Esophagus (tissue), 2 donors: ENCODE measurements at regions not wholly inside any gene's neighbourhood (a gene's known extent, or its start where the extent isn't known, plus 50 kb on each side); places are given as distances from the start of the nearest gene placed in this dataset.

Experiments used
- H3K27ac ChIP-seq, 2 donors: one replicate each; pipeline ENCODE4 v1.5.1; 2013; ENCODE audit warnings: low read depth in 2 of 2, mild to moderate bottlenecking in 2 of 2, inconsistent platforms in 1 of 2, low read length in 1 of 2, moderate library complexity in 1 of 2
- H3K27me3 ChIP-seq, 2 donors: one replicate each; pipeline ENCODE4 v1.6.1; 2013; ENCODE audit warnings: low read length in 2 of 2, control low read depth in 1 of 2, mild to moderate bottlenecking in 1 of 2; ENCODE audit not compliant: insufficient read depth in 2 of 2, control insufficient read depth in 1 of 2
- H3K36me3 ChIP-seq, 2 donors: one replicate each; pipeline ENCODE4 v1.6.1; 2013; ENCODE audit warnings: low read length in 1 of 2; ENCODE audit not compliant: control insufficient read depth in 2 of 2, insufficient read depth in 2 of 2
- H3K4me1 ChIP-seq, 2 donors: one replicate each; pipeline ENCODE4 v1.6.1; 2013; ENCODE audit warnings: low read length in 1 of 2; ENCODE audit not compliant: control insufficient read depth in 2 of 2, insufficient read depth in 2 of 2
- H3K4me3 ChIP-seq, 2 donors: one replicate each; pipeline ENCODE4 v1.5.1; 2013; ENCODE audit warnings: low read length in 2 of 2, mild to moderate bottlenecking in 2 of 2, low read depth in 1 of 2, moderate library complexity in 1 of 2
- H3K9me3 ChIP-seq, 2 donors: one replicate each; pipeline ENCODE4 v1.6.1; 2013; ENCODE audit warnings: mild to moderate bottlenecking in 2 of 2, low read depth in 1 of 2, low read length in 1 of 2, moderate library complexity in 1 of 2; ENCODE audit not compliant: control insufficient read depth in 2 of 2, insufficient read depth in 1 of 2
- WGBS, 2 donors: extraction: QIAGEN DNeasy Blood & Tissue Kit; methylation state at CpG; one replicate each; pipeline ENCODE4 v1.1.7; 2013; 5-methylcytosine and 5-hydroxymethylcytosine counted together
- donor health status: healthy with polysubstance abuse.
- donor health status: Bipolar disorder and iron deficiency.

DNA sequence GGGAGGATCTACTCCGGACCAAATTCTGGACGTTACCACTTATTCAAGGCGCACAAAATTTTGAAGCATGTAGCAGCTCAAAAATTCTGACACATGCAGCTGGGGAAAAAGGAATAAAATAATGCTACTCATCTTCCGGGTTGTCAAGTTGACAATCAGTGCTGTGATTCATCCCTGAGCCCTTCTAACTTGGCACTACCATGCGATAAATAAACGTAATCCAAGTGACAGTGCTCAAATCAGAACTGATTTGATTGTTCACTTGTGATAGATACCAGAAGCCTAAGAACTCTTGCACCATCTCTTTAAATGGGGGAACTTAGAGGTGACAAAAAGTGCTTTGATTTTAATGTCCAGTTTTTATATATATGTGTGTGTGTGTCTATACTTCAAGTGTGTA lies 230.2 kb upstream of the TLE4 start:
- Histone ChIP-seq H3K4me3 (no peak overlapping the region), H3K9me3 (peaks cover 3 to 6% of the 10 kb centered on the region in 2 donors), H3K4me1 (no peaks in the 10 kb centered on the region), H3K36me3 (no peaks in the 10 kb centered on the region), H3K27me3 (no peaks in the 10 kb centered on the region), H3K27ac (no peak overlapping the region)
- 77% methylated on average over 6 of the region's 6 CpGs for WGBS, 2 donors

DNA sequence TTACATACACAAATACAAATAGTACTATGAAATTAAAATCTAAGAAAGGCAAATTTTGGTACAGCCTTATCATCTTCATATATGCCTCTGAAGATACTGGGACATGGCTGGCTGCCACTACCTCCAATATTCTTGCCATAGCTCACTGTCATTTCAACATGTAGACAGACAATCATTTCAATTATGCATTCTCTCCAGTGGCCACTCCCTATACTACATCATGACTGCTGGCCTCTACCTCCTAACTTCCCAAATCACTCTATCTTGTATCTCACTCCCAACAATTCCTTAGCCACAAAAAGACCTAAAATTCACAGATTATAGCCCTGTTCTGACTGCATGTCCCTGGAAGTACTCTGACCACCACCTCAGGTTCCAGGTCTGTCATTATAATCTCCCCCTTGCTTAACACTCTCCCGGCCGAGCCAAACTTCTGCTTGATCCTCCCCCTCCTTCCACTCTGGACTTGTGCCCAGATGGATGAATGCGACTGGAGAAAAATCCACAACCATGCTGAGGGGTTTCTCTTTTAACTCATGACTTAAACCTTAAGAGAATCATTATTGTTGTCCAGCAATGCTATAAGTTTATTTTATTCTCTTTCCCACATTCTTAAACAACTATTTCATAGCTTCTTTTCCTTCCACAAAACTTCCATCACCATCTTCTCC lies 225.3 kb upstream of the TLE4 start:
- Histone ChIP-seq H3K36me3 (no peaks in the 10 kb centered on the region), H3K4me3 (no peak overlapping the region), H3K27ac (no peak overlapping the region), H3K4me1 (no peaks in the 10 kb centered on the region), H3K27me3 (no peaks in the 10 kb centered on the region), H3K9me3 (no peaks in the 10 kb centered on the region)
- WGBS, 2 donors = 30 to 53% methylated on average over 3 of the region's 3 CpGs

DNA sequence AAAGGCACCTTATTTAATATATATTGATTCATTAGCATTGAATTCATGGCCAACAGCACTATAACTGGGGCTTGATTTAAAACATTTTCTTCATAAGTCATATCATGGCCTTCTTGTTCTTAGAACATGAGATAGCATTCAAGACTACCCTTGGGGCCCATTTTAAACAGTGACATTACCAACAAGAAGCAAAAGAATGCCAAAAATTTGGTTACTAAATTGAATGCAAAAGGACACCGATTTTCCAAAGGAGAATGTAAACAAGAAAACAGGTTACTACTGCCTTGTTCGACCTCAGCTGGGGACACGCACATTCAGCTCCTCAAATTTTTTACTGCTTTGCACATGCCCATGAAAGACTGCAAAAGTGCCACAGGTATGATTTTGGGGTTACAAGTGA lies 219.4 kb upstream of the TLE4 start:
- Histone ChIP-seq H3K27me3 (no peaks in the 10 kb centered on the region), H3K9me3 (no peaks in the 10 kb centered on the region), H3K4me1 (no peaks in the 10 kb centered on the region), H3K36me3 (no peaks in the 10 kb centered on the region), H3K4me3 (no peak overlapping the region), H3K27ac (no peak overlapping the region)
- 75 to 78% methylated on average over 3 of the region's 3 CpGs for WGBS, 2 donors

DNA sequence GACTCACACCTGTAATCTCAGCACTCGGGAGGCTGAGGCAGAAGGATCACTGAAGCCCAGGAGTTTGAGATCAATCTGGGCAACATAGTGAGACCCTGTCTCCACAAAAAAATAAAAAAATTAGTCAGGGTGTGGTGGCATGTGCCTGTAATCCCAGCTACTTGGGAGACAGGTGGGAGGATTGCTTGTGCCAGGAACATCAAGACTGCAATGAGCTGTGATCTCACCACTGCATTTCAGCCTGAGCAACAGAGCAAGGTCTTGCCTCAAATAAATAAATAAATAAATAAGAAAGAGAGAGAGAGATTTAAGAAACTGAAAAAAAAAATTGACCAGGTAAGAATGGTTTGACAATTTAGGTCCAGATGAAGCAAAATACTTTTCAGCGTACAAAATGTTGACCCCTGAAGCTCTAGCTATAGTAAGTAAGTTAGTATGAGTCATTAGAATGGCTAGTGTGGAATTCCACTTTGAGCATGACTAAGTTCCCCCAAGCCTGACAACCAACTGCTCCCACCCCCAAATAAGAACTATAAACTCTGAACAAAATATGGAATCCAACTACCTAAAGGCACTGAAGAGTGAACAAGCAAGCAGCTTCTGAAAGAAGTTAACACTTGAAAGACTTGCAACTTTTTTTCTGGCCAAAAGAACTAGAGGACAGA lies 217.8 kb upstream of the TLE4 start:
- no peaks in the 10 kb centered on the region for H3K4me1 ChIP-seq
- H3K4me3 ChIP-seq = no peak overlapping the region
- H3K36me3 ChIP-seq = no peaks in the 10 kb centered on the region
- no peak overlapping the region for H3K27ac ChIP-seq
- WGBS, 2 donors = 89 to 93% methylated on average over 2 of the region's 2 CpGs
- no peaks in the 10 kb centered on the region for H3K27me3 ChIP-seq
- no peaks in the 10 kb centered on the region for H3K9me3 ChIP-seq

DNA sequence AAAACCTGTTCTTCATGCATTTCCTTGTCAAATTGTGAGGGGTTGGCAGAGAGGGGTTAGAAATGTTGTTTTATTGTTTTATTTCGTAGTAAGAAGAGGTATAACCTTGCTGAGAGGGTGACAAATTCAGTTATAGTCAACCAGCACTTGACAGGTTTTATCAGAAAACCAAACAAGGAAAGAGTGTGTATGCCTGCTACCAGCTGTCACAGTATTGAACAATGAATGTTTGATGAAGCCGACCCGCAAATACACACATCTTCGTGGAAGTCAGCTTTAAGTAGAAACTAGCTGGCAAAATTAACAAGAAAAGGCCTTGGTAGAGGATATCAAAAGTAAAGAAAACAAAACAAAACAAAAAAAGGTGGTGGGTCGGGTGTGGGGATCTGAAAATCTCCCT lies 214.6 kb upstream of the TLE4 start:
- Histone ChIP-seq H3K27me3 (no peaks in the 10 kb centered on the region), H3K27ac (no peak overlapping the region), H3K4me1 (peaks cover 0 to under 1% of the 10 kb centered on the region in 2 donors), H3K4me3 (no peak overlapping the region), H3K9me3 (no peaks in the 10 kb centered on the region), H3K36me3 (no peaks in the 10 kb centered on the region)
- 61 to 80% methylated on average over 5 of the region's 5 CpGs for WGBS, 2 donors

GRCh38 chr9:79357616-79358015 lies 214.1 kb upstream of the TLE4 start:
- Histone ChIP-seq H3K27ac (no peak overlapping the region), H3K4me3 (no peak overlapping the region)
- WGBS, 2 donors = 48 to 74% methylated on average over 6 of the region's 6 CpGs

GRCh38 chr9:79360387-79361347 lies 211.1 kb upstream of the TLE4 start:
- no peaks in the 10 kb centered on the region for H3K9me3 ChIP-seq
- no peaks in the 10 kb centered on the region for H3K36me3 ChIP-seq
- no peak overlapping the region for H3K27ac ChIP-seq
- H3K4me3 ChIP-seq = no peak overlapping the region
- peaks cover 0 to 2% of the 10 kb centered on the region in 2 donors for H3K4me1 ChIP-seq
- no peaks in the 10 kb centered on the region for H3K27me3 ChIP-seq
- WGBS, 2 donors = 79 to 82% methylated on average over 5 of the region's 5 CpGs

More at GRCh38 chr9:79357616-79358015, 214.1 kb upstream of the TLE4 start:
- Histone ChIP-seq H3K27me3 (no peaks in the 10 kb centered on the region), H3K36me3 (no peaks in the 10 kb centered on the region), H3K9me3 (no peaks in the 10 kb centered on the region), H3K4me1 (peaks cover 0 to 2% of the 10 kb centered on the region in 2 donors)

GRCh38 chr9:79362100-79363081 lies 209.4 kb upstream of the TLE4 start:
- peak overlapping the region in 1 of 2 donors; percentile 10 for H3K27ac ChIP-seq
- H3K36me3 ChIP-seq = no peaks in the 10 kb centered on the region
- 36 to 38% methylated on average over 9 of the region's 9 CpGs for WGBS, 2 donors
- H3K4me1 ChIP-seq = peaks cover 0 to 2% of the 10 kb centered on the region in 2 donors
- no peak overlapping the region for H3K4me3 ChIP-seq
- no peaks in the 10 kb centered on the region for H3K27me3 ChIP-seq
- no peaks in the 10 kb centered on the region for H3K9me3 ChIP-seq

DNA sequence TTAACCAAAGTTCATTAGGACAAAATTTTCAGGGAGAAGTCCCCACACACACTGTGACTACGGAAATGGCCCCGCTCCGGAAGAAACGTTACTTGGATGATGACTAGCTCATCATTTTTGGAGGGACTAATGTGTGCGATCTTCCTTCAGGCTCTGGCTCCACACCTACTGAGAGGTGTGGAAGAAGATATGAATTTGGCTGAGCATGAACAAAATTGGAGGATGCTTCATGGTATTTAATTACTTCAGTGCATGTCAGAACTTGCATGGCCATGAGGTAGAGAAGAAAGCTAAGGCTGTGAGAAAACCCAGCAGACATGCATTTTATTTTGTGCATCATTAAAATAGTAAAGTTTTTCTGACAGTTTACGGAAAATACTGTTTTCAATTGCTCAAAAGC lies 202.1 kb upstream of the TLE4 start:
- no peak overlapping the region for H3K27ac ChIP-seq
- H3K4me1 ChIP-seq = no peaks in the 10 kb centered on the region
- no peaks in the 10 kb centered on the region for H3K9me3 ChIP-seq
- H3K36me3 ChIP-seq = no peaks in the 10 kb centered on the region
- H3K27me3 ChIP-seq = no peaks in the 10 kb centered on the region
- 56 to 80% methylated on average over 6 of the region's 6 CpGs for WGBS, 2 donors
- H3K4me3 ChIP-seq = no peak overlapping the region
